ENCODE measurements at regions not wholly inside any gene's neighbourhood (a gene's known extent, or its start where the extent isn't known, plus 50 kb on each side); places are given as distances from the start of the nearest gene placed in this dataset.

GRCh38 chrX:8089141-8089540, 81.9 kb downstream of the VCX2 start:
- peaks cover 13% of the 10 kb centered on the region for H3K9me3 Mint-ChIP-seq (ENCODE audit: unreplicated experiment)
- no peaks in the 10 kb centered on the region for H3K36me3 Mint-ChIP-seq (ENCODE audit: unreplicated experiment)
- no peak for DNase-seq (ENCODE audit: extremely low spot score, unreplicated experiment)
- no peaks in the 10 kb centered on the region for H3K4me1 Mint-ChIP-seq (ENCODE audit: unreplicated experiment)
- no peak overlapping the region for H3K27ac Mint-ChIP-seq (ENCODE audit: unreplicated experiment)
- TF ChIP-seq, protein P1, sequence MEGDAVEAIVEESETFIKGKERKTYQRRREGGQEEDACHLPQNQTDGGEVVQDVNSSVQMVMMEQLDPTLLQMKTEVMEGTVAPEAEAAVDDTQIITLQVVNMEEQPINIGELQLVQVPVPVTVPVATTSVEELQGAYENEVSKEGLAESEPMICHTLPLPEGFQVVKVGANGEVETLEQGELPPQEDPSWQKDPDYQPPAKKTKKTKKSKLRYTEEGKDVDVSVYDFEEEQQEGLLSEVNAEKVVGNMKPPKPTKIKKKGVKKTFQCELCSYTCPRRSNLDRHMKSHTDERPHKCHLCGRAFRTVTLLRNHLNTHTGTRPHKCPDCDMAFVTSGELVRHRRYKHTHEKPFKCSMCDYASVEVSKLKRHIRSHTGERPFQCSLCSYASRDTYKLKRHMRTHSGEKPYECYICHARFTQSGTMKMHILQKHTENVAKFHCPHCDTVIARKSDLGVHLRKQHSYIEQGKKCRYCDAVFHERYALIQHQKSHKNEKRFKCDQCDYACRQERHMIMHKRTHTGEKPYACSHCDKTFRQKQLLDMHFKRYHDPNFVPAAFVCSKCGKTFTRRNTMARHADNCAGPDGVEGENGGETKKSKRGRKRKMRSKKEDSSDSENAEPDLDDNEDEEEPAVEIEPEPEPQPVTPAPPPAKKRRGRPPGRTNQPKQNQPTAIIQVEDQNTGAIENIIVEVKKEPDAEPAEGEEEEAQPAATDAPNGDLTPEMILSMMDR (IDR thresholded peaks at IDR 0.05) = no peak
- no peaks in the 10 kb centered on the region for H3K27me3 Mint-ChIP-seq (ENCODE audit: unreplicated experiment)
- H3K4me3 Mint-ChIP-seq (ENCODE audit: unreplicated experiment) = no peak overlapping the region

DNA sequence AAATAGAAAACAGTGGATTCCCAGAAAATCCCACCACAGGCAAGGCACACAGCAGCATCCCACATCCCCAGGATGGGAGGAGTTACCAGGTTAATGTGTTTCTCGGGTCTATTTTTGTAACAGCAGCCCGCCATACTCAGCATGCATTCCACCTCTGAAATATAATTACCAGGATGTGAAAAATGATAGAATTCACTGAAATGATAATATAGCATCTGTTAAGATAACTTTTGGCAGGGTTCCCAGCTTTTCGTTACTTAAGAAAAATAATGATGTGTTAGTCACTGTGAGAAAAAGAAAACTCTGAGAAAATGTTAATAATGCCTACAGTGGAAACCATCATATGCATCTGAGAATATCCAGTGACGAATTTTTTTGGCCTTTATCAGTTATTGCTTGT, 87.1 kb downstream of the VCX2 start:
- no peak for DNase-seq (ENCODE audit: extremely low spot score, unreplicated experiment)
- Mint-ChIP-seq H3K4me3 (ENCODE audit: unreplicated experiment) (no peak overlapping the region), H3K9me3 (ENCODE audit: unreplicated experiment) (peaks cover 7% of the 10 kb centered on the region), H3K27me3 (ENCODE audit: unreplicated experiment) (no peaks in the 10 kb centered on the region), H3K27ac (ENCODE audit: unreplicated experiment) (no peak overlapping the region), H3K36me3 (ENCODE audit: unreplicated experiment) (no peaks in the 10 kb centered on the region), H3K4me1 (ENCODE audit: unreplicated experiment) (peaks cover 5% of the 10 kb centered on the region)
- TF ChIP-seq, protein P1 (IDR thresholded peaks at IDR 0.05) = no peak

GRCh38 chrX:8083286-8083685, 87.8 kb downstream of the VCX2 start:
- H3K4me3 Mint-ChIP-seq (ENCODE audit: unreplicated experiment) = no peak overlapping the region
- H3K9me3 Mint-ChIP-seq (ENCODE audit: unreplicated experiment) = peaks cover 7% of the 10 kb centered on the region
- no peak for DNase-seq (ENCODE audit: extremely low spot score, unreplicated experiment)
- no peaks in the 10 kb centered on the region for H3K27me3 Mint-ChIP-seq (ENCODE audit: unreplicated experiment)
- H3K4me1 Mint-ChIP-seq (ENCODE audit: unreplicated experiment) = peaks cover 5% of the 10 kb centered on the region
- H3K27ac Mint-ChIP-seq (ENCODE audit: unreplicated experiment) = no peak overlapping the region
- TF ChIP-seq, protein P1 (IDR thresholded peaks at IDR 0.05) = no peak
- H3K36me3 Mint-ChIP-seq (ENCODE audit: unreplicated experiment) = no peaks in the 10 kb centered on the region

DNA sequence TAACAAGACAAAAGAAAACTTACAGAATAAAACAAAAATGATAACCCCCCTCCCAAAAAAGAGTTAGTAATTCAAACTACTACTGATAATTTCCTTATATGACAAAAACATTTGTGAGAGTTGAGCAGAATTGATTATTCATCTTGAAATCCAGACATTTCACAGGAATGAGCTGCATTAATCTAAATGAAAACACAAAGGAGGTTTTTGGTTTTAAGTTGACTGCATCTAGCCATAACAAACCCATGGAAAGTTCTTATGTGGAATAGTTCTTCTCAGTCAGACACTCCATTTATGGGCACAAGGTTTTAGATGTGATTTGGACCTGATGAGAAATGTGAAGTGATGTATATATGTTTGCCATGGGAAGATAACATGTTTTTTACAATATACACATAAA, 95.4 kb downstream of the VCX2 start:
- Mint-ChIP-seq H3K27me3 (ENCODE audit: unreplicated experiment) (no peaks in the 10 kb centered on the region), H3K4me3 (ENCODE audit: unreplicated experiment) (no peak overlapping the region)
- DNase-seq (ENCODE audit: extremely low spot score, unreplicated experiment) = no peak

GRCh38 chrX:8067754-8068462, 103.2 kb downstream of the VCX2 start:
- Mint-ChIP-seq H3K36me3 (ENCODE audit: unreplicated experiment) (no peaks in the 10 kb centered on the region), H3K9me3 (ENCODE audit: unreplicated experiment) (peaks cover 20% of the 10 kb centered on the region), H3K4me1 (ENCODE audit: unreplicated experiment) (no peaks in the 10 kb centered on the region), H3K27ac (ENCODE audit: unreplicated experiment) (no peak overlapping the region), H3K4me3 (ENCODE audit: unreplicated experiment) (no peak overlapping the region), H3K27me3 (ENCODE audit: unreplicated experiment) (no peaks in the 10 kb centered on the region)
- TF ChIP-seq, protein P1 (IDR thresholded peaks at IDR 0.05) = no peak
- DNase-seq (ENCODE audit: extremely low spot score, unreplicated experiment) = no peak

More for the DNA sequence above, 95.4 kb downstream of the VCX2 start:
- TF ChIP-seq, protein P1 (IDR thresholded peaks at IDR 0.05) = no peak
- peaks cover 5% of the 10 kb centered on the region for H3K9me3 Mint-ChIP-seq (ENCODE audit: unreplicated experiment)
- H3K4me1 Mint-ChIP-seq (ENCODE audit: unreplicated experiment) = no peaks in the 10 kb centered on the region
- H3K36me3 Mint-ChIP-seq (ENCODE audit: unreplicated experiment) = no peaks in the 10 kb centered on the region
- no peak overlapping the region for H3K27ac Mint-ChIP-seq (ENCODE audit: unreplicated experiment)
